GM23338 (cell line): ENCODE measurements at regions not wholly inside any gene's neighbourhood (a gene's known extent, or its start where the extent isn't known, plus 50 kb on each side); places are given as distances from the start of the nearest gene placed in this dataset.
A peak's percentile ranks its signal among the peaks of the same experiment; 100 is the strongest.

Source experiments
- CTCF ChIP-seq, 2 experiments: fragments of 200-600 bp in 1 of 2; sonication (generic) in 1 of 2; conservative IDR thresholded peaks; 2 replicates each; pipeline versions ENCODE4 v1.5.1 to v1.6.1; 2016 to 2017; ENCODE audit warnings: antibody characterized with exemption in 2 of 2, low read depth in 2 of 2, mild to moderate bottlenecking in 2 of 2, moderate library complexity in 1 of 2
- EZH2 ChIP-seq: fragments of 200-600 bp; sonication (generic); IDR thresholded peaks from one replicate; pipeline ENCODE4 v1.8.0; 2017; ENCODE audit warnings: antibody characterized with exemption, mild to moderate bottlenecking, low read depth; ENCODE audit not compliant: unreplicated experiment
- EZH2phosphoT487 ChIP-seq: fragments of 200-600 bp; sonication (generic); IDR thresholded peaks from one replicate; pipeline ENCODE4 v1.8.1; 2018; ENCODE audit warnings: antibody characterized with exemption; ENCODE audit not compliant: unreplicated experiment
- REST ChIP-seq: IDR thresholded peaks from one replicate; pipeline ENCODE4 v1.6.1; 2018; ENCODE audit warnings: antibody characterized with exemption; ENCODE audit not compliant: unreplicated experiment

GRCh38 chr13:108426893-108427292 is 157.4 kb downstream of the TNFSF13B start:
- TF ChIP-seq EZH2phosphoT487 (no peak), CTCF (conservative IDR thresholded peaks at IDR 0.05; ENCODE audit: low read depth in 2 of 2) (peak in 1 of 2 experiments; percentile 12; a peak in 1 of 4 replicates), EZH2 (no peak), REST (no peak)
